K562 (cell line): ENCODE measurements at regions not wholly inside any gene's neighbourhood (a gene's known extent, or its start where the extent isn't known, plus 50 kb on each side); places are given as distances from the start of the nearest gene placed in this dataset.

Source experiments
- C11orf30 ChIP-seq: fragments of 450-650 bp; IDR thresholded peaks from 2 replicates; pipeline ENCODE4 v1.6.1; 2016; ENCODE audit warnings: low read depth, mild to moderate bottlenecking
- DMBX1 ChIP-seq: fragments of 250-450 bp; sonication (Bioruptor Pico); IDR thresholded peaks from 2 replicates; pipeline ENCODE4 v1.8.0; 2022; ENCODE audit warnings: inconsistent platforms, mild to moderate bottlenecking, moderate library complexity, borderline replicate concordance
- E2F6 ChIP-seq, 2 experiments: IDR thresholded peaks; 2 replicates each; pipeline ENCODE4 v1.6.1; 2011; ENCODE audit warnings: borderline replicate concordance in 1 of 2, control low read depth in 1 of 2, low read depth in 1 of 2, low read length in 1 of 2, mild to moderate bottlenecking in 1 of 2, mixed read lengths in 1 of 2, moderate library complexity in 1 of 2; ENCODE audit not compliant: insufficient read depth in 1 of 2, insufficient read length in 1 of 2, poor library complexity in 1 of 2, severe bottlenecking in 1 of 2; ENCODE audit errors: extremely low read depth in 1 of 2
- FOXK2 ChIP-seq, 2 experiments: fragments of 450-650 bp; IDR thresholded peaks in 1 of 2; conservative IDR thresholded peaks in 1 of 2; 2 replicates each; pipeline ENCODE4 v1.6.1; 2016; ENCODE audit warnings: low read depth in 2 of 2, mild to moderate bottlenecking in 1 of 2
- HDAC3 ChIP-seq: fragments of 450-650 bp; IDR thresholded peaks from 2 replicates; pipeline ENCODE4 v1.6.1; 2018; ENCODE audit warnings: borderline replicate concordance, mild to moderate bottlenecking, moderate library complexity; ENCODE audit not compliant: partially characterized antibody
- HMG20B ChIP-seq: fragments of 250-450 bp; sonication (Bioruptor Pico); IDR thresholded peaks from 2 replicates; pipeline ENCODE4 v1.5.0; 2021; ENCODE audit warnings: mild to moderate bottlenecking
- L3MBTL2 ChIP-seq: fragments of 450-650 bp; IDR thresholded peaks from 2 replicates; pipeline ENCODE4 v1.6.1; 2016; ENCODE audit warnings: mild to moderate bottlenecking, moderate library complexity
- MAZ ChIP-seq, 2 experiments: fragments of 450-650 bp in 1 of 2; sonication (generic) in 1 of 2; formaldehyde crosslinking; IDR thresholded peaks in 1 of 2; conservative IDR thresholded peaks in 1 of 2; 2 replicates each; pipeline versions ENCODE4 v1.4.0 to v1.5.0; 2020; ENCODE audit warnings: mild to moderate bottlenecking in 1 of 2, missing genetic modification reagents in 1 of 2
- MLLT1 ChIP-seq, 2 experiments: fragments of 450-650 bp; IDR thresholded peaks; 2 replicates each; pipeline ENCODE4 v1.6.1; 2016
- NCOA1 ChIP-seq: fragments of 450-650 bp; IDR thresholded peaks from 2 replicates; pipeline ENCODE4 v1.6.1; 2016; ENCODE audit warnings: low read depth
- NR4A1 ChIP-seq, 2 experiments: fragments of 250-450 bp in 1 of 2; fragments of 450-650 bp in 1 of 2; sonication (Bioruptor Pico) in 1 of 2; IDR thresholded peaks; 2 replicates each; pipeline versions ENCODE4 v1.4.0 to v1.6.1; 2016 to 2020; ENCODE audit warnings: mild to moderate bottlenecking in 2 of 2, missing compliant biosample characterization in 1 of 2, missing genetic modification characterization in 1 of 2, moderate library complexity in 1 of 2
- POLR2A ChIP-seq: fragments of 450-650 bp; conservative IDR thresholded peaks from 2 replicates; pipeline ENCODE4 v1.6.1; 2016
- RBM22 ChIP-seq: fragments of 200-400 bp; formaldehyde crosslinking; IDR thresholded peaks from 2 replicates; pipeline ENCODE4 v1.6.1; 2018; ENCODE audit warnings: low read length, low read depth; ENCODE audit not compliant: poor library complexity, severe bottlenecking
- SIN3B ChIP-seq: fragments of 450-650 bp; IDR thresholded peaks from 2 replicates; pipeline ENCODE4 v1.6.1; 2017; ENCODE audit warnings: low read depth, mild to moderate bottlenecking, moderate library complexity
- ZBTB11 ChIP-seq, 3 experiments: fragments of 200-800 bp in 1 of 3; fragments of 250-450 bp in 1 of 3; fragments of 450-650 bp in 1 of 3; sonication (Bioruptor Pico) in 1 of 3; sonication (Bioruptor generic) in 1 of 3; formaldehyde crosslinking in 1 of 3; IDR thresholded peaks; 2 replicates each; pipeline versions ENCODE4 v1.6.1 to v1.8.0; 2016 to 2022; ENCODE audit warnings: mild to moderate bottlenecking in 2 of 3, missing genetic modification characterization in 2 of 3, missing compliant biosample characterization in 1 of 3, moderate library complexity in 1 of 3
- ZBTB9 ChIP-seq: fragments of 450-650 bp; formaldehyde crosslinking; IDR thresholded peaks from 2 replicates; pipeline ENCODE4 v1.4.0; 2020; ENCODE audit warnings: mild to moderate bottlenecking, moderate library complexity
- ZNF232 ChIP-seq: sonication (generic); formaldehyde crosslinking; IDR thresholded peaks from 2 replicates; pipeline ENCODE4 v1.8.0; 2022; ENCODE audit warnings: mild to moderate bottlenecking, missing genetic modification reagents
- ZZZ3 ChIP-seq: fragments of 450-650 bp; IDR thresholded peaks from 2 replicates; pipeline ENCODE4 v1.6.1; 2016; ENCODE audit warnings: antibody characterized with exemption, mild to moderate bottlenecking, moderate library complexity

GRCh38 chr21:35547946-35548774, 499.1 kb upstream of the RUNX1 start (continued):
- peak in 1 of 3 experiments; percentile 48; a peak in 2 of 6 replicates for TF ChIP-seq ZBTB11 (CRISPR knock-in tag; IDR thresholded peaks at IDR 0.05)
- no peak for TF ChIP-seq ZZZ3
- no peak for TF ChIP-seq ZBTB9
- TF ChIP-seq NR4A1 (CRISPR knock-in tag; IDR thresholded peaks at IDR 0.05) = no peak
- peak; percentile 89 for TF ChIP-seq NR4A1 (tag; IDR thresholded peaks at IDR 0.05)
- TF ChIP-seq SIN3B = no peak
- no peak for TF ChIP-seq ZNF232 (CRISPR knock-in tag)
- TF ChIP-seq FOXK2 (conservative IDR thresholded peaks at IDR 0.05 in 1 of 2, IDR thresholded peaks at IDR 0.05 in 1 of 2; ENCODE audit: low read depth in 2 of 2) = peak; percentile 30 to 32; a peak in 1 of 4 replicates
- peak; percentile 65 for TF ChIP-seq HDAC3
- TF ChIP-seq RBM22 = no peak
- TF ChIP-seq E2F6 (IDR thresholded peaks at IDR 0.05; ENCODE audit: borderline replicate concordance in 1 of 2, extremely low read depth in 1 of 2, insufficient read depth in 1 of 2, insufficient read length in 1 of 2, low read depth in 1 of 2, low read length in 1 of 2, poor library complexity in 1 of 2, severe bottlenecking in 1 of 2) = peak in 1 of 2 experiments; percentile 11
- peak in 1 of 2 experiments; percentile 33; a peak in 1 of 4 replicates for TF ChIP-seq MAZ (CRISPR knock-in tag; conservative IDR thresholded peaks at IDR 0.05 in 1 of 2, IDR thresholded peaks at IDR 0.05 in 1 of 2)
- peak; percentile 68; the same call in 1 of the 2 replicates for TF ChIP-seq L3MBTL2
- peak; percentile 58; the same call in 1 of the 2 replicates for TF ChIP-seq C11orf30
- no peak for TF ChIP-seq POLR2A
- TF ChIP-seq NCOA1 = peak; percentile 37; the same call in 1 of the 2 replicates
- 0 out of 4 replicates have a peak, but pooled peaks of 1 of the 2 experiments have one; percentile 23 for TF ChIP-seq MLLT1 (IDR thresholded peaks at IDR 0.05)
- TF ChIP-seq DMBX1 (CRISPR knock-in tag) = 0 out of 2 replicates have a peak, but pooled peaks have one; percentile 33
- 0 out of 2 replicates have a peak, but pooled peaks have one; percentile 25 for TF ChIP-seq HMG20B (CRISPR knock-in tag)
